Activated CD4-positive, alpha-beta T cell treated with anti-CD3 and anti-CD28 coated beads, Interleukin-2, Interleukin-6, amounts not matched to agents 100 ng/mL and 50 ng/mL, durations not matched to agents 16 hours and 8 hours (primary cell): ENCODE measurements at regions not wholly inside any gene's neighbourhood (a gene's known extent, or its start where the extent isn't known, plus 50 kb on each side); places are given as distances from the start of the nearest gene placed in this dataset.
A peak's percentile ranks its signal among the peaks of the same experiment; 100 is the strongest.
"Not testable (repeated sequence)": the region's sequence is repeated elsewhere in the genome, so short reads cannot be mapped to it uniquely, and the experiment has no call there.

Experiments used
- DNase-seq: peaks from one replicate; pipeline ENCODE4 v3.0.0-alpha.2; 2020

GRCh38 chr2:167790781-167791450, 456.5 kb downstream of the STK39 start:
- DNase-seq, result no peak

- DNase-seq, result no peak
Measured at GRCh38 chr2:167790189-167790588, 457.2 kb downstream of the STK39 start.

- no peak for DNase-seq
Measured at GRCh38 chr2:167787562-167787961, 459.8 kb downstream of the STK39 start.

- no peak for DNase-seq
Measured at GRCh38 chr2:167787021-167787420, 460.4 kb downstream of the STK39 start.

- DNase-seq, result no peak
Measured at GRCh38 chr2:167785606-167786216, 461.7 kb downstream of the STK39 start.

- no peak for DNase-seq
Measured at GRCh38 chr2:167784084-167784425, 463.3 kb downstream of the STK39 start.

GRCh38 chr2:167783261-167784083, 463.9 kb downstream of the STK39 start:
- DNase-seq, result no peak

GRCh38 chr2:167781629-167782028, 465.8 kb downstream of the STK39 start:
- DNase-seq, result not testable (repeated sequence)

- no peak for DNase-seq
Measured at GRCh38 chr2:167776359-167776758, 471.0 kb downstream of the STK39 start.

- DNase-seq, result no peak
Measured at GRCh38 chr2:167771628-167772027, 475.8 kb downstream of the STK39 start.

- DNase-seq, result no peak
Measured at GRCh38 chr2:167769020-167769419, 478.4 kb downstream of the STK39 start.

GRCh38 chr2:167767830-167768229, 479.6 kb downstream of the STK39 start:
- no peak for DNase-seq

- no peak for DNase-seq
Measured at GRCh38 chr2:167764772-167765341, 482.5 kb downstream of the STK39 start.

- DNase-seq, result no peak
Measured at GRCh38 chr2:167761465-167762136, 485.8 kb downstream of the STK39 start.

GRCh38 chr2:167759531-167759930, 487.9 kb downstream of the STK39 start:
- DNase-seq, result no peak

- no peak for DNase-seq
Measured at GRCh38 chr2:167758292-167758691, 489.1 kb downstream of the STK39 start.

GRCh38 chr2:167756446-167756845, 490.9 kb downstream of the STK39 start:
- DNase-seq, result no peak

- no peak for DNase-seq
Measured at GRCh38 chr2:167753142-167753541, 494.3 kb downstream of the STK39 start.

GRCh38 chr2:167752734-167753133, 494.7 kb downstream of the STK39 start:
- peak; percentile 3 for DNase-seq

- no peak for DNase-seq
Measured at GRCh38 chr2:167750675-167751074, 496.7 kb downstream of the STK39 start.

- DNase-seq, result no peak
Measured at GRCh38 chr2:167749660-167750059, 497.7 kb downstream of the STK39 start.

GRCh38 chr2:167749016-167749415, 498.4 kb downstream of the STK39 start:
- DNase-seq, result no peak

- no peak for DNase-seq
Measured at GRCh38 chr2:167748536-167748935, 498.9 kb downstream of the STK39 start.
